OCI-LY7 (cell line): ENCODE measurements at regions not wholly inside any gene's neighbourhood (a gene's known extent, or its start where the extent isn't known, plus 50 kb on each side); places are given as distances from the start of the nearest gene placed in this dataset.

Source experiments
- CTCF ChIP-seq: fragments of 200-600 bp; sonication (generic); conservative IDR thresholded peaks from 2 replicates; pipeline ENCODE4 v1.5.1; 2014; ENCODE audit warnings: mild to moderate bottlenecking, antibody characterized with exemption, low read length, moderate library complexity, mixed read lengths
- EZH2phosphoT487 ChIP-seq: fragments of 200-600 bp; sonication (generic); IDR thresholded peaks from 2 replicates; pipeline ENCODE4 v1.6.1; 2018; ENCODE audit warnings: low read depth, borderline replicate concordance, mild to moderate bottlenecking, mixed run types, antibody characterized with exemption, low read length, moderate library complexity, mixed read lengths

- TF ChIP-seq CTCF (no peak), EZH2phosphoT487 (no peak)
Measured at GRCh38 chr20:40855269-40855668, 166.2 kb upstream of the MAFB start.
